SK-N-SH (cell line): ENCODE measurements at regions not wholly inside any gene's neighbourhood (a gene's known extent, or its start where the extent isn't known, plus 50 kb on each side); places are given as distances from the start of the nearest gene placed in this dataset.

Source experiments
- CTCF ChIA-PET: fragments of 300-600, 350-600 bp; formaldehyde crosslinking; extraction: SDS; loops from one replicate; lab custom pipeline; 2021; lab: Yijun Ruan, JAX
- POLR2A ChIA-PET: fragments of 350-600 bp; sonication (Branson Sonifier 250); formaldehyde crosslinking; extraction: SDS; loops from one replicate; lab custom pipeline; 2020; ENCODE audit warnings: antibody characterized with exemption, inconsistent platforms; lab: Yijun Ruan, JAX
- DNase-seq: peaks from one replicate; pipeline ENCODE4 v3.0.0; 2012
- H2AFZ ChIP-seq: fragments of 200-600 bp; sonication (generic); 2 replicates; pipeline ENCODE4 v1.8.1; 2016; ENCODE audit warnings: antibody characterized with exemption, mild to moderate bottlenecking, low read depth
- H3F3A ChIP-seq: fragments of 200-600 bp; sonication (generic); replicated peaks from 2 replicates; pipeline ENCODE3; 2016; ENCODE audit warnings: antibody characterized with exemption, mild to moderate bottlenecking; ENCODE audit not compliant: insufficient read depth
- H3K27ac ChIP-seq, 2 experiments: fragments of 200-500 bp in 1 of 2; fragments of 200-600 bp in 1 of 2; sonication (Bioruptor generic) in 1 of 2; sonication (generic), shearing (Covaris generic) in 1 of 2; 2 replicates each; pipeline versions ENCODE4 v1.5.1 to v1.6.1; 2014 to 2016; ENCODE audit warnings: low read depth in 2 of 2, inconsistent platforms in 1 of 2, low read length in 1 of 2, mild to moderate bottlenecking in 1 of 2, mixed read lengths in 1 of 2
- H3K27me3 ChIP-seq: fragments of 200-600 bp; sonication (generic), shearing (Covaris generic); 2 replicates; pipeline ENCODE4 v1.6.1; 2016; ENCODE audit warnings: mixed run types; ENCODE audit not compliant: insufficient read depth
- H3K36me3 ChIP-seq, 2 experiments: fragments of 200-500 bp in 1 of 2; fragments of 200-600 bp in 1 of 2; sonication (Bioruptor generic) in 1 of 2; sonication (generic) in 1 of 2; replicated peaks in 1 of 2; 2 replicates each; pipeline versions ENCODE3 to v1.5.1; 2014 to 2016; ENCODE audit warnings: low read length in 1 of 2, mild to moderate bottlenecking in 1 of 2; ENCODE audit not compliant: insufficient read depth in 2 of 2, control insufficient read depth in 1 of 2
- H3K4me1 ChIP-seq, 2 experiments: fragments of 200-500 bp in 1 of 2; fragments of 200-600 bp in 1 of 2; sonication (Bioruptor generic) in 1 of 2; sonication (generic), shearing (Covaris generic) in 1 of 2; 2 replicates each; pipeline versions ENCODE4 v1.5.1 to v1.6.1; 2014 to 2016; ENCODE audit warnings: low read depth in 1 of 2, low read length in 1 of 2, mixed run types in 1 of 2; ENCODE audit not compliant: insufficient read depth in 2 of 2, control insufficient read depth in 1 of 2
- H3K4me2 ChIP-seq: fragments of 200-600 bp; sonication (generic), shearing (Covaris generic); 2 replicates; pipeline ENCODE4 v1.6.1; 2017; ENCODE audit warnings: mixed run types
- H3K4me3 ChIP-seq, 2 experiments: fragments of 200-500 bp in 1 of 2; fragments of 200-600 bp in 1 of 2; sonication (Bioruptor generic) in 1 of 2; sonication (generic), shearing (Covaris generic) in 1 of 2; 2 replicates each; pipeline versions ENCODE4 v1.5.1 to v1.8.1; 2014 to 2016; ENCODE audit warnings: low read depth in 2 of 2, inconsistent platforms in 1 of 2, low read length in 1 of 2, mild to moderate bottlenecking in 1 of 2, mixed read lengths in 1 of 2, moderate library complexity in 1 of 2
- H3K79me2 ChIP-seq: fragments of 200-600 bp; sonication (generic); 2 replicates; pipeline ENCODE4 v1.8.1; 2017; ENCODE audit warnings: mild to moderate bottlenecking; ENCODE audit not compliant: insufficient read depth
- H3K9ac ChIP-seq: fragments of 200-600 bp; sonication (generic); 2 replicates; pipeline ENCODE4 v1.6.1; 2017; ENCODE audit warnings: mixed run types
- H3K9me2 ChIP-seq: fragments of 200-600 bp; sonication (generic); 2 replicates; pipeline ENCODE4 v1.6.1; 2017; ENCODE audit warnings: mixed run types
- H3K9me3 ChIP-seq: fragments of 200-600 bp; sonication (generic); 2 replicates; pipeline ENCODE4 v1.6.1; 2017; ENCODE audit warnings: mixed run types, mild to moderate bottlenecking, moderate library complexity
- H4K20me1 ChIP-seq: fragments of 200-600 bp; sonication (generic); 2 replicates; pipeline ENCODE4 v1.6.1; 2017; ENCODE audit warnings: mild to moderate bottlenecking, mixed run types; ENCODE audit not compliant: insufficient read depth
- CHD2 ChIP-seq: fragments of 150-350 bp; IDR thresholded peaks from 2 replicates; pipeline ENCODE4 v1.6.1; 2018; ENCODE audit warnings: low read length; ENCODE audit not compliant: partially characterized antibody
- EZH2phosphoT487 ChIP-seq: fragments of 200-600 bp; sonication (generic); IDR thresholded peaks from 2 replicates; pipeline ENCODE4 v1.6.1; 2017; ENCODE audit warnings: low read depth, mixed run types, mild to moderate bottlenecking, antibody characterized with exemption, moderate library complexity, borderline replicate concordance
- FOXM1 ChIP-seq: IDR thresholded peaks from 2 replicates; pipeline ENCODE4 v1.4.0; 2012; ENCODE audit warnings: low read depth, mild to moderate bottlenecking
- JUND ChIP-seq: IDR thresholded peaks from 2 replicates; pipeline ENCODE4 v1.4.0; 2012
- MXI1 ChIP-seq: IDR thresholded peaks from 2 replicates; pipeline ENCODE4 v1.6.1; 2012; ENCODE audit warnings: mild to moderate bottlenecking, low read depth, low read length, improper control_type of control experiment
- RAD21 ChIP-seq: IDR thresholded peaks from 2 replicates; pipeline ENCODE4 v1.6.1; 2012; ENCODE audit warnings: mild to moderate bottlenecking, low read length
- RFX5 ChIP-seq: IDR thresholded peaks from 2 replicates; pipeline ENCODE4 v1.6.1; 2012; ENCODE audit warnings: mild to moderate bottlenecking, improper control_type of control experiment, low read length
- RXRA ChIP-seq: IDR thresholded peaks from 2 replicates; pipeline ENCODE4 v1.4.0; 2012; ENCODE audit warnings: low read depth, mild to moderate bottlenecking, borderline replicate concordance
- SMC3 ChIP-seq: IDR thresholded peaks from 2 replicates; pipeline ENCODE4 v1.6.1; 2012; ENCODE audit warnings: low read depth, low read length, improper control_type of control experiment
- TCF12 ChIP-seq: IDR thresholded peaks from 2 replicates; pipeline ENCODE4 v1.4.0; 2012
- TEAD4 ChIP-seq: IDR thresholded peaks from 2 replicates; pipeline ENCODE4 v1.4.0; 2012; ENCODE audit warnings: mild to moderate bottlenecking, borderline replicate concordance; ENCODE audit not compliant: insufficient read depth
- WGBS: methylation state at CpG from one replicate; pipeline ENCODE4 v1.1.6; 2017; ENCODE audit warnings: low lambda C conversion rate; 5-methylcytosine and 5-hydroxymethylcytosine counted together
- TF ChIP-seq, protein P1 (sequence below): fragments of 150-350 bp; IDR thresholded peaks from 2 replicates; pipeline ENCODE4 v1.6.1; 2016; ENCODE audit warnings: mild to moderate bottlenecking, low read depth, low read length
- TF ChIP-seq, protein P2 (sequence below): IDR thresholded peaks from 2 replicates; pipeline ENCODE4 v1.4.0; 2012; ENCODE audit warnings: low read depth, borderline replicate concordance
- TF ChIP-seq, protein P3 (sequence below): IDR thresholded peaks from 2 replicates; pipeline ENCODE4 v1.6.1; 2012; ENCODE audit warnings: mild to moderate bottlenecking, low read depth, low read length, moderate library complexity

DNA sequence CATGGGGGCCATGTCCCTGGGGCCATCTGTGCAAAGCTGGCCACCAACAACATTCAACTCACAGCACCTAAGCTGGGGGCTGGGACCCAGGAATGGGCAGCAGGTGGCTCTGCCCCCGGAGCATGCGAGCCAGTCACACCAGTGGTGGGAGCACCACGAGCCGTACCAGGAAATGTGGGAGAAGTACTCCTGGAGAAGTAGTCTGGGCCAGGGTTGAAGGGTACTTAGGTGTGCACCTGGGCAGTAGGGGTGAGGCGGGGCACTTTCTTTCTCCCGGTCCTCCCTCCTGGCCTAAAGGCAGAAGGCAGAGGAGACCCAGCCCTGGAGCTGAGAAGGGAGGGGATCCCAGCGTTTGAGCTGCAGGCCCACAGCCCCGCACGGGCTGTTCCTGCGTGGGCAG, 94.2 kb downstream of the PLXNA1 start:
- no peaks in the 10 kb centered on the region for H3K27me3 ChIP-seq
- no peaks in the 10 kb centered on the region for H3K79me2 ChIP-seq
- 90% methylated on average over 8 of the region's 10 CpGs for WGBS
- ChIA-PET CTCF (no interaction called here), POLR2A (no interaction called here)
- no peak overlapping the region for H3K4me3 ChIP-seq
- H3K27ac ChIP-seq = peak overlapping the region in 1 of 2 experiments; percentile 16; a peak in 1 of 4 replicates
- peaks cover 4% of the 10 kb centered on the region for H3F3A ChIP-seq
- no peaks in the 10 kb centered on the region for H4K20me1 ChIP-seq
- no peak overlapping the region for H3K9ac ChIP-seq
- no peaks in the 10 kb centered on the region for H3K36me3 ChIP-seq
- no peak for DNase-seq
- H2AFZ ChIP-seq = no peak overlapping the region
- no peak overlapping the region for H3K4me2 ChIP-seq
- TF ChIP-seq, protein P1, sequence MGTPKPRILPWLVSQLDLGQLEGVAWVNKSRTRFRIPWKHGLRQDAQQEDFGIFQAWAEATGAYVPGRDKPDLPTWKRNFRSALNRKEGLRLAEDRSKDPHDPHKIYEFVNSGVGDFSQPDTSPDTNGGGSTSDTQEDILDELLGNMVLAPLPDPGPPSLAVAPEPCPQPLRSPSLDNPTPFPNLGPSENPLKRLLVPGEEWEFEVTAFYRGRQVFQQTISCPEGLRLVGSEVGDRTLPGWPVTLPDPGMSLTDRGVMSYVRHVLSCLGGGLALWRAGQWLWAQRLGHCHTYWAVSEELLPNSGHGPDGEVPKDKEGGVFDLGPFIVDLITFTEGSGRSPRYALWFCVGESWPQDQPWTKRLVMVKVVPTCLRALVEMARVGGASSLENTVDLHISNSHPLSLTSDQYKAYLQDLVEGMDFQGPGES = no peak
- no peak for TF ChIP-seq JUND
- TF ChIP-seq RXRA = no peak
- TF ChIP-seq SMC3 = no peak
- no peak for TF ChIP-seq FOXM1
- no peak for TF ChIP-seq CHD2
- no peaks in the 10 kb centered on the region for H3K9me3 ChIP-seq
- peaks cover 0 to 43% of the 10 kb centered on the region in 2 experiments; a peak in 2 of 4 replicates for H3K4me1 ChIP-seq
- no peaks in the 10 kb centered on the region for H3K9me2 ChIP-seq

DNA sequence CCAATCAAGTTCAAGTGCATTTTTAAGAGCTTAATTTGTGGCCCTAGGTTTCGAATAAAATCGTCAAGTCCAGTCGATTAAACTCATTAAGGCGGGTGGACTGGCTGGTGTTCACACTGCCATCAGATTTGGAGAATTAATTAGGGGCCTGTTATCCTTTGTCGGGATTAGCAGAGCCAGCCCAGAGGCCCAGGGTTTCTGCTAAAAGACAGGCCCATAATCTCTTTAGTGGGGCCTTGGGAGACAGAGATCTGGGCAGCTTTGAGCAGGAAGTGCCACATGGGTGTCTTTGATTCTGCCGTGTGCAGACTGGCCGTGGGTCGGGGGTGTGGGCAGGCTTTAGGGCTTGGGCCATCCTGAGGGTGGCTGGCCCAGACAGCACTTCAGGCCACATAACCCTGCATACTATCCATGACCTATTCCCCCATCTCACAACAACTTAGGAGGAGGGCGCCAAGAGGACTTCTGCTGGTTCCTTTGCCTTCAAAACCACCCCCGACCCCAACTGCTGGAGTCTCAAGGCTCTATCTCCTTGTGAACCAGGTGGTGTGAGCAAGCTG, 94.7 kb downstream of the PLXNA1 start:
- Histone ChIP-seq H3K4me3 (no peak overlapping the region), H3K36me3 (no peaks in the 10 kb centered on the region), H3K4me2 (no peak overlapping the region), H3K27me3 (no peaks in the 10 kb centered on the region), H4K20me1 (no peaks in the 10 kb centered on the region), H3K9ac (no peak overlapping the region), H3K9me3 (no peaks in the 10 kb centered on the region), H3K79me2 (no peaks in the 10 kb centered on the region), H3K9me2 (no peaks in the 10 kb centered on the region), H2AFZ (no peak overlapping the region), H3F3A (peaks cover 4% of the 10 kb centered on the region), H3K4me1 (peaks cover 0 to 38% of the 10 kb centered on the region in 2 experiments; a peak in 2 of 4 replicates), H3K27ac (peak overlapping the region in 1 of 2 experiments; percentile 16; a peak in 1 of 4 replicates)
- CTCF ChIA-PET = no interaction called here
- no peak for DNase-seq
- TF ChIP-seq CHD2 (no peak), MXI1 (no peak), EZH2phosphoT487 (no peak), RFX5 (no peak), SMC3 (no peak), RAD21 (no peak), TCF12 (no peak), TEAD4 (no peak)
- TF ChIP-seq, protein P2, sequence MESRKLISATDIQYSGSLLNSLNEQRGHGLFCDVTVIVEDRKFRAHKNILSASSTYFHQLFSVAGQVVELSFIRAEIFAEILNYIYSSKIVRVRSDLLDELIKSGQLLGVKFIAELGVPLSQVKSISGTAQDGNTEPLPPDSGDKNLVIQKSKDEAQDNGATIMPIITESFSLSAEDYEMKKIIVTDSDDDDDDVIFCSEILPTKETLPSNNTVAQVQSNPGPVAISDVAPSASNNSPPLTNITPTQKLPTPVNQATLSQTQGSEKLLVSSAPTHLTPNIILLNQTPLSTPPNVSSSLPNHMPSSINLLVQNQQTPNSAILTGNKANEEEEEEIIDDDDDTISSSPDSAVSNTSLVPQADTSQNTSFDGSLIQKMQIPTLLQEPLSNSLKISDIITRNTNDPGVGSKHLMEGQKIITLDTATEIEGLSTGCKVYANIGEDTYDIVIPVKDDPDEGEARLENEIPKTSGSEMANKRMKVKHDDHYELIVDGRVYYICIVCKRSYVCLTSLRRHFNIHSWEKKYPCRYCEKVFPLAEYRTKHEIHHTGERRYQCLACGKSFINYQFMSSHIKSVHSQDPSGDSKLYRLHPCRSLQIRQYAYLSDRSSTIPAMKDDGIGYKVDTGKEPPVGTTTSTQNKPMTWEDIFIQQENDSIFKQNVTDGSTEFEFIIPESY = no peak
- TF ChIP-seq, protein P3, sequence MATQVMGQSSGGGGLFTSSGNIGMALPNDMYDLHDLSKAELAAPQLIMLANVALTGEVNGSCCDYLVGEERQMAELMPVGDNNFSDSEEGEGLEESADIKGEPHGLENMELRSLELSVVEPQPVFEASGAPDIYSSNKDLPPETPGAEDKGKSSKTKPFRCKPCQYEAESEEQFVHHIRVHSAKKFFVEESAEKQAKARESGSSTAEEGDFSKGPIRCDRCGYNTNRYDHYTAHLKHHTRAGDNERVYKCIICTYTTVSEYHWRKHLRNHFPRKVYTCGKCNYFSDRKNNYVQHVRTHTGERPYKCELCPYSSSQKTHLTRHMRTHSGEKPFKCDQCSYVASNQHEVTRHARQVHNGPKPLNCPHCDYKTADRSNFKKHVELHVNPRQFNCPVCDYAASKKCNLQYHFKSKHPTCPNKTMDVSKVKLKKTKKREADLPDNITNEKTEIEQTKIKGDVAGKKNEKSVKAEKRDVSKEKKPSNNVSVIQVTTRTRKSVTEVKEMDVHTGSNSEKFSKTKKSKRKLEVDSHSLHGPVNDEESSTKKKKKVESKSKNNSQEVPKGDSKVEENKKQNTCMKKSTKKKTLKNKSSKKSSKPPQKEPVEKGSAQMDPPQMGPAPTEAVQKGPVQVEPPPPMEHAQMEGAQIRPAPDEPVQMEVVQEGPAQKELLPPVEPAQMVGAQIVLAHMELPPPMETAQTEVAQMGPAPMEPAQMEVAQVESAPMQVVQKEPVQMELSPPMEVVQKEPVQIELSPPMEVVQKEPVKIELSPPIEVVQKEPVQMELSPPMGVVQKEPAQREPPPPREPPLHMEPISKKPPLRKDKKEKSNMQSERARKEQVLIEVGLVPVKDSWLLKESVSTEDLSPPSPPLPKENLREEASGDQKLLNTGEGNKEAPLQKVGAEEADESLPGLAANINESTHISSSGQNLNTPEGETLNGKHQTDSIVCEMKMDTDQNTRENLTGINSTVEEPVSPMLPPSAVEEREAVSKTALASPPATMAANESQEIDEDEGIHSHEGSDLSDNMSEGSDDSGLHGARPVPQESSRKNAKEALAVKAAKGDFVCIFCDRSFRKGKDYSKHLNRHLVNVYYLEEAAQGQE = no peak
- POLR2A ChIA-PET = no interaction called here
- WGBS = 70% methylated on average over 8 of the region's 10 CpGs
